ENCODE measurements at regions not wholly inside any gene's neighbourhood (a gene's known extent, or its start where the extent isn't known, plus 50 kb on each side); places are given as distances from the start of the nearest gene placed in this dataset.

DNA sequence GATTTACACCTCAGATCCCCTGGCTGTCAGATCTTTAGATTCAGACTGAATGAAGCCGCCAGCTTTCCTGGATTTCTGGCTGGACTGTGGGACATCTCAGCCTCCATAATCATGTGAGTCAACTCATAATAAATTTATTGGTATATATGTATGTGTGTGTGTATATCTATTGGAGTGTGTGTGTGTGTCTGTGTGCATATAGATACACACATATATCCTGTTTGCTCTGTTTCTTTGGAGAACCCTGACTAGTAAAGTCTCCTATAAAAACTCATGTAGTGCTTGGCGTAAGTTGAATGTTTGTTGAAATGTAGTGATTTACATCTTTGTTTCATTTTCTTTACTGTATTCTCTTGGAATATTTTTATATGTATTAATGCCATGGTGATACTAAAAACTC, 499.5 kb upstream of the KLF12 start:
- Histone ChIP-seq H3K9ac (ENCODE audit: insufficient read depth, low read length, poor library complexity, severe bottlenecking) (no peak overlapping the region), H3K4me1 (ENCODE audit: control insufficient read depth in 1 of 2, insufficient read depth in 2 of 2, low read length in 2 of 2) (no peaks in the 10 kb centered on the region), H3K79me2 (ENCODE audit: insufficient read depth, low read length) (no peaks in the 10 kb centered on the region), H3K9me3 (replicated peaks in 1 of 2; ENCODE audit: control insufficient read depth in 1 of 2, insufficient read depth in 1 of 2, low read length in 2 of 2) (peaks cover 7 to 10% of the 10 kb centered on the region in 2 donors), H3K4me3 (replicated peaks in 1 of 3; ENCODE audit: low read depth in 2 of 3, low read length in 3 of 3) (no peak overlapping the region), H4K20me1 (ENCODE audit: insufficient read depth, low read length) (no peaks in the 10 kb centered on the region), H3K36me3 (replicated peaks in 1 of 2; ENCODE audit: control insufficient read depth in 1 of 2, insufficient read depth in 2 of 2, low read length in 2 of 2) (no peaks in the 10 kb centered on the region), H3K27ac (ENCODE audit: low read depth in 1 of 2, low read length in 2 of 2) (no peak overlapping the region), H3K27me3 (ENCODE audit: control insufficient read depth in 2 of 2, insufficient read depth in 2 of 2, low read length in 2 of 2) (no peaks in the 10 kb centered on the region), H3K4me2 (replicated peaks; ENCODE audit: extremely low read depth, low read length, poor library complexity, severe bottlenecking) (no peak overlapping the region), H2AFZ (ENCODE audit: insufficient read depth, low read depth, low read length, poor library complexity, severe bottlenecking) (no peak overlapping the region)
- Mint-ChIP-seq H3K27me3 (ENCODE audit: low read depth in 3 of 3) (no peaks in the 10 kb centered on the region), H3K36me3 (no peaks in the 10 kb centered on the region), H3K9me3 (peaks cover 0 to 10% (median 5%) of the 10 kb centered on the region in 7 donors), H3K4me3 (no peak overlapping the region), H3K4me1 (no peaks in the 10 kb centered on the region), H3K27ac (no peak overlapping the region)
- WGBS (ENCODE audit: insufficient coverage): no CpG with 5 or more reads among the region's 2 CpGs
- intact Hi-C loops (cut with micrococcal nuclease): no loop called here
- DNase-seq: no peak
- TF ChIP-seq, protein P1, sequence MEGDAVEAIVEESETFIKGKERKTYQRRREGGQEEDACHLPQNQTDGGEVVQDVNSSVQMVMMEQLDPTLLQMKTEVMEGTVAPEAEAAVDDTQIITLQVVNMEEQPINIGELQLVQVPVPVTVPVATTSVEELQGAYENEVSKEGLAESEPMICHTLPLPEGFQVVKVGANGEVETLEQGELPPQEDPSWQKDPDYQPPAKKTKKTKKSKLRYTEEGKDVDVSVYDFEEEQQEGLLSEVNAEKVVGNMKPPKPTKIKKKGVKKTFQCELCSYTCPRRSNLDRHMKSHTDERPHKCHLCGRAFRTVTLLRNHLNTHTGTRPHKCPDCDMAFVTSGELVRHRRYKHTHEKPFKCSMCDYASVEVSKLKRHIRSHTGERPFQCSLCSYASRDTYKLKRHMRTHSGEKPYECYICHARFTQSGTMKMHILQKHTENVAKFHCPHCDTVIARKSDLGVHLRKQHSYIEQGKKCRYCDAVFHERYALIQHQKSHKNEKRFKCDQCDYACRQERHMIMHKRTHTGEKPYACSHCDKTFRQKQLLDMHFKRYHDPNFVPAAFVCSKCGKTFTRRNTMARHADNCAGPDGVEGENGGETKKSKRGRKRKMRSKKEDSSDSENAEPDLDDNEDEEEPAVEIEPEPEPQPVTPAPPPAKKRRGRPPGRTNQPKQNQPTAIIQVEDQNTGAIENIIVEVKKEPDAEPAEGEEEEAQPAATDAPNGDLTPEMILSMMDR (IDR thresholded peaks at IDR 0.05): no peak

DNA sequence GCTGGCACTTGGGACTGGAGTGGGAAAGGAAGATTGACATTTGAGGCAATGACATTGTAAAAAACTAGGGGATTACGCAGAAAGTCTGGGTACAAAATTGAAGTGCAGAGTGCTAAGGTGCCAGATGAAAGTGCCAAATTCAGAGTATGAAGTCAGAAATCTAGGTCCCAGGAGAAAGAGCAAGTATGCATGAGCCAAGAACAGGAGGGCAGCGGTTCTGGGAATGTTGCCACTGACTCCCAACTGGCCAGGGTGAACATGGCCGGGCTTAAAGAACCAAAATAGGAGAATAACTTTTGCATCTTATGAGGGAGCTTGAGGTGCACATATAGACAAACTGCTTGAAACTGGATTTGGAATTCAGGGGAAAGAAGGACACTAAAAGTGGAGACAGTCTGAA, 495.8 kb upstream of the KLF12 start:
- Histone ChIP-seq H3K27ac (ENCODE audit: low read depth in 1 of 2, low read length in 2 of 2) (no peak overlapping the region), H3K79me2 (ENCODE audit: insufficient read depth, low read length) (no peaks in the 10 kb centered on the region), H3K27me3 (ENCODE audit: control insufficient read depth in 2 of 2, insufficient read depth in 2 of 2, low read length in 2 of 2) (no peaks in the 10 kb centered on the region), H3K4me2 (replicated peaks; ENCODE audit: extremely low read depth, low read length, poor library complexity, severe bottlenecking) (no peak overlapping the region), H4K20me1 (ENCODE audit: insufficient read depth, low read length) (no peaks in the 10 kb centered on the region), H3K36me3 (replicated peaks in 1 of 2; ENCODE audit: control insufficient read depth in 1 of 2, insufficient read depth in 2 of 2, low read length in 2 of 2) (no peaks in the 10 kb centered on the region), H3K9me3 (replicated peaks in 1 of 2; ENCODE audit: control insufficient read depth in 1 of 2, insufficient read depth in 1 of 2, low read length in 2 of 2) (peaks cover 10% of the 10 kb centered on the region in 2 donors), H2AFZ (ENCODE audit: insufficient read depth, low read depth, low read length, poor library complexity, severe bottlenecking) (no peak overlapping the region), H3K4me3 (replicated peaks in 1 of 3; ENCODE audit: low read depth in 2 of 3, low read length in 3 of 3) (no peak overlapping the region), H3K9ac (ENCODE audit: insufficient read depth, low read length, poor library complexity, severe bottlenecking) (no peak overlapping the region), H3K4me1 (ENCODE audit: control insufficient read depth in 1 of 2, insufficient read depth in 2 of 2, low read length in 2 of 2) (no peaks in the 10 kb centered on the region)
- no peaks in the 10 kb centered on the region for H3K36me3 Mint-ChIP-seq
- intact Hi-C loops (cut with micrococcal nuclease): no loop called here
- peaks cover 7 to 14% (median 10%) of the 10 kb centered on the region in 7 donors for H3K9me3 Mint-ChIP-seq
- H3K4me3 Mint-ChIP-seq: no peak overlapping the region
- no peak overlapping the region for H3K27ac Mint-ChIP-seq
- no peak for DNase-seq
- peaks cover 0 to 2% (median 0%) of the 10 kb centered on the region in 3 donors for H3K27me3 Mint-ChIP-seq (ENCODE audit: low read depth in 3 of 3)
- 72% methylated on average over 3 of the region's 3 CpGs for WGBS (ENCODE audit: insufficient coverage)
- TF ChIP-seq, protein P1 (IDR thresholded peaks at IDR 0.05): no peak
- H3K4me1 Mint-ChIP-seq: no peaks in the 10 kb centered on the region

Data from CD14-positive monocyte (primary cell).